IMR-90 (cell line): ENCODE measurements at regions not wholly inside any gene's neighbourhood (a gene's known extent, or its start where the extent isn't known, plus 50 kb on each side); places are given as distances from the start of the nearest gene placed in this dataset.

Experiments used
- ATAC-seq: fragments of 200-7000 bp; cut with Tn5 transposase; 2 replicates; pipeline ENCODE4 v1.9.1; 2020; ENCODE audit warnings: low read depth, mild to moderate bottlenecking, moderate library complexity
- BruUV-seq: library from RNA; stranded (reverse); fragments of 400-500 nt; replicated peaks from 2 replicates; lab custom pipeline; 2021; lab: Mats Ljungman, UMichigan
- CTCF ChIA-PET: fragments of 300-600 bp; formaldehyde crosslinking; extraction: SDS; loops from one replicate; lab custom pipeline; 2021; ENCODE audit warnings: antibody characterized with exemption; lab: Yijun Ruan, JAX
- POLR2A ChIA-PET: fragments of 300-600 bp; sonication (Branson Sonifier 250); formaldehyde crosslinking; loops from one replicate; lab custom pipeline; 2022; ENCODE audit warnings: antibody characterized with exemption; ENCODE audit not compliant: unreplicated experiment; lab: Charles Lee
- DNase-seq: peaks from one replicate; pipeline ENCODE4 v3.0.0; 2013
- H2AFZ ChIP-seq: replicated peaks from 2 replicates; pipeline ENCODE3; 2013; ENCODE audit warnings: low read length, mild to moderate bottlenecking; ENCODE audit not compliant: poor library complexity
- H2AK5ac ChIP-seq: 2 replicates; pipeline ENCODE4 v1.6.1; 2013; ENCODE audit warnings: low read depth, low read length, inconsistent platforms
- H2AK9ac ChIP-seq: replicated peaks from 2 replicates; pipeline ENCODE3; 2013; ENCODE audit warnings: mild to moderate bottlenecking, low read depth, low read length, moderate library complexity; ENCODE audit not compliant: poor library complexity
- H2BK120ac ChIP-seq: 2 replicates; pipeline ENCODE4 v1.6.1; 2013; ENCODE audit warnings: low read depth, low read length, inconsistent platforms
- H2BK15ac ChIP-seq: 3 replicates; pipeline ENCODE4 v1.6.1; 2013; ENCODE audit warnings: low read depth, low read length, inconsistent platforms
- H2BK20ac ChIP-seq: 2 replicates; pipeline ENCODE4 v1.6.1; 2013; ENCODE audit warnings: low read depth, mild to moderate bottlenecking, inconsistent platforms, low read length, moderate library complexity
- H2BK5ac ChIP-seq: 2 replicates; pipeline ENCODE4 v1.6.1; 2013; ENCODE audit warnings: mild to moderate bottlenecking, low read depth, low read length, inconsistent platforms; ENCODE audit not compliant: poor library complexity, severe bottlenecking
- H3K14ac ChIP-seq: replicated peaks from 2 replicates; pipeline ENCODE4 v1.6.1; 2013; ENCODE audit warnings: low read depth, low read length, inconsistent platforms
- H3K18ac ChIP-seq: 2 replicates; pipeline ENCODE4 v1.6.1; 2013; ENCODE audit warnings: low read depth, low read length, control low read depth
- H3K23ac ChIP-seq: 2 replicates; pipeline ENCODE4 v1.6.1; 2013; ENCODE audit warnings: low read depth, low read length, inconsistent platforms
- H3K27ac ChIP-seq: 2 replicates; pipeline ENCODE4 v1.5.1; 2013; ENCODE audit warnings: mild to moderate bottlenecking, control low read depth, low read length; ENCODE audit not compliant: insufficient read depth
- H3K27me3 ChIP-seq: 2 replicates; pipeline ENCODE4 v1.6.1; 2013; ENCODE audit warnings: low read length; ENCODE audit not compliant: control insufficient read depth, insufficient read depth
- H3K36me3 ChIP-seq: 2 replicates; pipeline ENCODE4 v1.6.1; 2013; ENCODE audit warnings: low read length, mixed read lengths; ENCODE audit not compliant: control insufficient read depth, insufficient read depth
- H3K4ac ChIP-seq: 2 replicates; pipeline ENCODE4 v1.6.1; 2013; ENCODE audit warnings: low read depth, low read length, inconsistent platforms
- H3K4me1 ChIP-seq: 2 replicates; pipeline ENCODE4 v1.6.1; 2013; ENCODE audit warnings: low read length, mixed read lengths; ENCODE audit not compliant: control insufficient read depth, insufficient read depth
- H3K4me2 ChIP-seq: 2 replicates; pipeline ENCODE4 v1.6.1; 2013; ENCODE audit warnings: low read depth, mild to moderate bottlenecking, control low read depth, low read length, moderate library complexity
- H3K4me3 ChIP-seq: 2 replicates; pipeline ENCODE4 v1.5.1; 2013; ENCODE audit warnings: low read depth, mild to moderate bottlenecking, control low read depth, low read length, moderate library complexity; ENCODE audit not compliant: insufficient read depth
- H3K56ac ChIP-seq: 2 replicates; pipeline ENCODE4 v1.6.1; 2013; ENCODE audit warnings: low read length, inconsistent platforms; ENCODE audit not compliant: insufficient read depth; ENCODE audit errors: extremely low read depth
- H3K79me1 ChIP-seq, 2 experiments: 2 replicates each; pipeline ENCODE4 v1.6.1; 2013; ENCODE audit warnings: low read length in 2 of 2, inconsistent platforms in 1 of 2, low read depth in 1 of 2
- H3K9ac ChIP-seq: 2 replicates; pipeline ENCODE4 v1.6.1; 2013; ENCODE audit warnings: low read depth, low read length, control low read depth
- H3K9me1 ChIP-seq: 2 replicates; pipeline ENCODE4 v1.6.1; 2013; ENCODE audit warnings: low read length, inconsistent platforms; ENCODE audit not compliant: insufficient read depth
- H3K9me3 ChIP-seq: 2 replicates; pipeline ENCODE4 v1.6.1; 2013; ENCODE audit warnings: low read length; ENCODE audit not compliant: control insufficient read depth, insufficient read depth
- H4K20me1 ChIP-seq: 2 replicates; pipeline ENCODE4 v1.6.1; 2013; ENCODE audit warnings: low read length, inconsistent platforms; ENCODE audit not compliant: insufficient read depth
- H4K5ac ChIP-seq: 2 replicates; pipeline ENCODE4 v1.6.1; 2013; ENCODE audit warnings: mild to moderate bottlenecking, low read depth, low read length, control low read depth
- H4K8ac ChIP-seq, 2 experiments: 2 replicates each; pipeline ENCODE4 v1.6.1; 2013; ENCODE audit warnings: low read depth in 2 of 2, low read length in 2 of 2, control low read depth in 1 of 2, inconsistent platforms in 1 of 2
- H4K91ac ChIP-seq: 2 replicates; pipeline ENCODE4 v1.6.1; 2013; ENCODE audit warnings: low read depth, low read length, inconsistent platforms; ENCODE audit not compliant: insufficient read depth
- BHLHE40 ChIP-seq: fragments of 150-350 bp; IDR thresholded peaks from 2 replicates; pipeline ENCODE4 v1.6.1; 2016; ENCODE audit warnings: mild to moderate bottlenecking, low read depth, low read length
- CEBPB ChIP-seq: IDR thresholded peaks from 2 replicates; pipeline ENCODE4 v1.6.1; 2012; ENCODE audit warnings: low read depth, low read length, improper control_type of control experiment
- CHD1 ChIP-seq: IDR thresholded peaks from 2 replicates; pipeline ENCODE4 v1.6.1; 2012; ENCODE audit warnings: low read depth, low read length, improper control_type of control experiment
- ELK1 ChIP-seq: fragments of 150-350 bp; IDR thresholded peaks from 2 replicates; pipeline ENCODE4 v1.6.1; 2016; ENCODE audit warnings: low read depth, mild to moderate bottlenecking, low read length, moderate library complexity, borderline replicate concordance
- MAFK ChIP-seq: IDR thresholded peaks from 2 replicates; pipeline ENCODE4 v1.6.1; 2012; ENCODE audit warnings: low read depth, low read length, improper control_type of control experiment
- MAZ ChIP-seq: IDR thresholded peaks from 2 replicates; pipeline ENCODE4 v1.6.1; 2012; ENCODE audit warnings: low read depth, mild to moderate bottlenecking, low read length, improper control_type of control experiment, moderate library complexity, borderline replicate concordance
- NFE2L2 ChIP-seq: fragments of 150-350 bp; IDR thresholded peaks from 2 replicates; pipeline ENCODE4 v1.6.1; 2016; ENCODE audit warnings: low read depth, mild to moderate bottlenecking, low read length
- RCOR1 ChIP-seq: IDR thresholded peaks from 2 replicates; pipeline ENCODE4 v1.6.1; 2012; ENCODE audit warnings: mild to moderate bottlenecking, low read length, improper control_type of control experiment; ENCODE audit not compliant: insufficient replicate concordance
- RFX5 ChIP-seq: IDR thresholded peaks from 2 replicates; pipeline ENCODE4 v1.8.0; 2012; ENCODE audit warnings: low read depth, mild to moderate bottlenecking, low read length, moderate library complexity
- SMC3 ChIP-seq: fragments of 150-350 bp; IDR thresholded peaks from 2 replicates; pipeline ENCODE4 v1.6.1; 2016; ENCODE audit warnings: low read depth, mild to moderate bottlenecking, antibody characterized with exemption, low read length, moderate library complexity
- USF2 ChIP-seq: fragments of 150-350 bp; IDR thresholded peaks from 2 replicates; pipeline ENCODE4 v1.6.1; 2017; ENCODE audit warnings: mild to moderate bottlenecking, antibody characterized with exemption, low read length, low read depth
- WGBS, 2 experiments: methylation state at CpG; one replicate each; pipeline versions ENCODE4 v1.1.5 to v1.1.7; 2013; ENCODE audit warnings: missing lambda C conversion rate in 2 of 2; ENCODE audit not compliant: insufficient read length in 1 of 2; ENCODE audit errors: extremely low coverage in 2 of 2; 5-methylcytosine and 5-hydroxymethylcytosine counted together
- dilution Hi-C: fragments of 300-500 bp; cut with HindIII; formaldehyde crosslinking; loops from one replicate; pipeline ENCODE4 v1.14.3; 2018; ENCODE audit warnings: low sequenced_read_pairs; ENCODE audit not compliant: unreplicated experiment
- in situ Hi-C: fragments of 300-500 bp; cut with MboI; formaldehyde crosslinking; loops from 3 replicates; pipeline ENCODE4 v1.14.3; 2019; ENCODE audit warnings: low sequenced_read_pairs, inconsistent platforms, mixed read lengths
- intact Hi-C: fragments of 100-400 bp; cut with micrococcal nuclease; formaldehyde crosslinking; loops from 2 replicates; pipeline ENCODE4 v1.10.0; 2022

- Histone ChIP-seq H3K4me2 (no peak overlapping the region), H4K5ac (no peak overlapping the region), H3K56ac (no peak overlapping the region), H3K9me1 (no peaks in the 10 kb centered on the region), H3K4ac (no peak overlapping the region), H3K79me1 (no peaks in the 10 kb centered on the region), H3K27ac (no peak overlapping the region), H2AK9ac (no peak overlapping the region), H3K27me3 (no peaks in the 10 kb centered on the region), H2BK20ac (no peak overlapping the region), H3K4me1 (no peaks in the 10 kb centered on the region), H2AFZ (no peak overlapping the region), H4K20me1 (no peaks in the 10 kb centered on the region), H4K8ac (no peak overlapping the region), H2BK120ac (no peak overlapping the region), H3K14ac (no peak overlapping the region), H3K4me3 (no peak overlapping the region), H2BK5ac (no peak overlapping the region), H3K36me3 (no peaks in the 10 kb centered on the region), H2AK5ac (no peak overlapping the region), H4K91ac (no peak overlapping the region), H3K18ac (no peak overlapping the region), H3K9me3 (peaks cover 3% of the 10 kb centered on the region; the same call in 1 of the 2 replicates), H3K23ac (no peak overlapping the region), H3K9ac (no peak overlapping the region), H2BK15ac (no peak overlapping the region)
- in situ Hi-C loops (no loop called here), intact Hi-C loops (no loop called here), dilution Hi-C loops (no loop called here)
- BruUV-seq, result no TSS peak
- ChIA-PET CTCF (no interaction called here), POLR2A (no interaction called here)
- DNase-seq (no peak), ATAC-seq (no peak)
- TF ChIP-seq MAZ, result no peak
- TF ChIP-seq NFE2L2, result no peak
- TF ChIP-seq USF2, result no peak
- no peak for TF ChIP-seq CHD1
- no peak for TF ChIP-seq CEBPB
- TF ChIP-seq MAFK, result no peak
- no peak for TF ChIP-seq RFX5
- no peak for TF ChIP-seq RCOR1
- TF ChIP-seq ELK1, result no peak
- TF ChIP-seq SMC3, result no peak
- no peak for TF ChIP-seq BHLHE40
- WGBS, 2 experiments, result no CpG with 5 or more reads among the region's 1 CpG
Observed at GRCh38 chr3:80999481-80999880, 762.0 kb downstream of the GBE1 start.
